HG02610 (cell line): ENCODE measurements at regions not wholly inside any gene's neighbourhood (a gene's known extent, or its start where the extent isn't known, plus 50 kb on each side); places are given as distances from the start of the nearest gene placed in this dataset.
"Not testable (repeated sequence)": the region's sequence is repeated elsewhere in the genome, so short reads cannot be mapped to it uniquely, and the experiment has no call there.

Experiments used
- ATAC-seq: cut with Tn5 transposase; IDR thresholded peaks from one replicate; pipeline ENCODE4 v1.9.1; 2021; ENCODE audit warnings: mild to moderate bottlenecking, moderate library complexity; ENCODE audit not compliant: unreplicated experiment

GRCh38 chr2:8138923-8139667 is 542.8 kb upstream of the ID2 start:
- no peak for ATAC-seq

- ATAC-seq = no peak
Measured at GRCh38 chr2:8139668-8140200, 542.1 kb upstream of the ID2 start.

GRCh38 chr2:8141079-8141707 is 540.7 kb upstream of the ID2 start:
- no peak for ATAC-seq

- no peak for ATAC-seq
Measured at GRCh38 chr2:8141780-8142179, 540.1 kb upstream of the ID2 start.

GRCh38 chr2:8142461-8142860 is 539.4 kb upstream of the ID2 start:
- no peak for ATAC-seq

GRCh38 chr2:8144131-8144631 is 537.7 kb upstream of the ID2 start:
- no peak for ATAC-seq

GRCh38 chr2:8144785-8145184 is 537.1 kb upstream of the ID2 start:
- no peak for ATAC-seq

- ATAC-seq = not testable (repeated sequence)
Measured at GRCh38 chr2:8145375-8145774, 536.5 kb upstream of the ID2 start.

- no peak for ATAC-seq
Measured at GRCh38 chr2:8146132-8147005, 535.5 kb upstream of the ID2 start.

- no peak for ATAC-seq
Measured at GRCh38 chr2:8148260-8149006, 533.4 kb upstream of the ID2 start.

GRCh38 chr2:8149007-8149405 is 532.9 kb upstream of the ID2 start:
- ATAC-seq = no peak

GRCh38 chr2:8149985-8150539 is 531.8 kb upstream of the ID2 start:
- no peak for ATAC-seq

GRCh38 chr2:8151888-8152287 is 530.0 kb upstream of the ID2 start:
- ATAC-seq = no peak

GRCh38 chr2:8152392-8153257 is 529.2 kb upstream of the ID2 start:
- ATAC-seq = peak; percentile 97

- ATAC-seq = peak; percentile 12
Measured at GRCh38 chr2:8153258-8153718, 528.6 kb upstream of the ID2 start.

- ATAC-seq = no peak
Measured at GRCh38 chr2:8154270-8154669, 527.6 kb upstream of the ID2 start.

GRCh38 chr2:8154936-8155335 is 526.9 kb upstream of the ID2 start:
- no peak for ATAC-seq

- no peak for ATAC-seq
Measured at GRCh38 chr2:8157621-8158430, 524.0 kb upstream of the ID2 start.
